Kidney (tissue), 13 donors: ENCODE measurements at regions not wholly inside any gene's neighbourhood (a gene's known extent, or its start where the extent isn't known, plus 50 kb on each side); places are given as distances from the start of the nearest gene placed in this dataset.

Experiments used
- DNase-seq, 5 donors: peaks; one replicate each; pipeline ENCODE4 v3.0.0-alpha.2; 2013 to 2020
- FAIRE-seq: peaks from 2 replicates; lab custom pipeline; 2012; peaks lifted over from hg19 to GRCh38; lab: Jason Lieb, UNC
- H3K27ac ChIP-seq, 2 donors: one replicate each; pipeline ENCODE4 v1.7.0; 2013; ENCODE audit warnings: low read depth in 2 of 2, low read length in 2 of 2, inconsistent platforms in 1 of 2
- H3K27me3 ChIP-seq: one replicate; pipeline ENCODE4 v1.7.1; 2013; ENCODE audit warnings: low read length, inconsistent platforms; ENCODE audit not compliant: control insufficient read depth, insufficient read depth
- H3K36me3 ChIP-seq, 3 donors: one replicate each; pipeline versions ENCODE4 v1.7.0 to v1.7.1; 2013; ENCODE audit warnings: low read length in 3 of 3, control low read depth in 1 of 3, inconsistent platforms in 1 of 3; ENCODE audit not compliant: insufficient read depth in 3 of 3, control insufficient read depth in 2 of 3
- H3K4me1 ChIP-seq, 3 donors: one replicate each; pipeline versions ENCODE4 v1.7.0 to v1.7.1; 2013; ENCODE audit warnings: low read length in 3 of 3, inconsistent platforms in 1 of 3, low read depth in 1 of 3; ENCODE audit not compliant: control insufficient read depth in 2 of 3, insufficient read depth in 2 of 3
- H3K4me3 ChIP-seq, 3 donors: one replicate each; pipeline versions ENCODE4 v1.7.0 to v1.8.1; 2013; ENCODE audit warnings: low read length in 3 of 3, control low read depth in 1 of 3, inconsistent platforms in 1 of 3
- H3K9ac ChIP-seq, 3 donors: one replicate each; pipeline versions ENCODE4 v1.7.0 to v1.7.1; 2013; ENCODE audit warnings: low read length in 3 of 3, control low read depth in 1 of 3, inconsistent platforms in 1 of 3
- H3K9me3 ChIP-seq, 3 donors: one replicate each; pipeline versions ENCODE4 v1.7.0 to v1.7.1; 2013; ENCODE audit warnings: low read length in 3 of 3, control low read depth in 1 of 3, inconsistent platforms in 1 of 3; ENCODE audit not compliant: control insufficient read depth in 2 of 3, insufficient read depth in 1 of 3
- CTCF ChIP-seq: IDR thresholded peaks from 3 replicates; pipeline ENCODE4 v1.5.1; 2012; ENCODE audit warnings: mild to moderate bottlenecking, moderate library complexity, borderline replicate concordance; ENCODE audit not compliant: insufficient read depth; ENCODE audit errors: extremely low read depth
- intact Hi-C: fragments of 100-400 bp; cut with DNase I; formaldehyde crosslinking; loops from one replicate; pipeline ENCODE4 v1.11.1; 2022
- donor health status: control.
- donor health status: control.
- donor health status: control.
- donor health status: control.
- donor health status: control.
- donor health status: DM: yes; HTN: yes; CAD: no.
- donor health status: Normal renal cell carcinoma (clear cell type).

- FAIRE-seq (no peak), DNase-seq (no peak)
- intact Hi-C loops: no loop called here
- no peaks in the 10 kb centered on the region for H3K9me3 ChIP-seq
- H3K4me3 ChIP-seq: no peak overlapping the region
- TF ChIP-seq CTCF: no peak
- H3K9ac ChIP-seq: no peak overlapping the region
- H3K36me3 ChIP-seq: no peaks in the 10 kb centered on the region
- H3K4me1 ChIP-seq: no peaks in the 10 kb centered on the region
- no peak overlapping the region for H3K27ac ChIP-seq
- H3K27me3 ChIP-seq: no peaks in the 10 kb centered on the region
Observed at GRCh38 chr14:40398981-40399380, 966.7 kb upstream of the FBXO33 start.

GRCh38 chr14:40394634-40395340 lies 962.6 kb upstream of the FBXO33 start:
- intact Hi-C loops: no loop called here
- Histone ChIP-seq H3K36me3 (no peaks in the 10 kb centered on the region), H3K27me3 (no peaks in the 10 kb centered on the region), H3K4me1 (no peaks in the 10 kb centered on the region), H3K9me3 (no peaks in the 10 kb centered on the region), H3K9ac (no peak overlapping the region), H3K27ac (no peak overlapping the region), H3K4me3 (no peak overlapping the region)
- no peak for DNase-seq
- FAIRE-seq: no peak
- no peak for TF ChIP-seq CTCF

- Histone ChIP-seq H3K36me3 (no peaks in the 10 kb centered on the region), H3K27ac (no peak overlapping the region), H3K9ac (no peak overlapping the region), H3K27me3 (no peaks in the 10 kb centered on the region), H3K4me1 (no peaks in the 10 kb centered on the region), H3K9me3 (no peaks in the 10 kb centered on the region), H3K4me3 (no peak overlapping the region)
- no peak for FAIRE-seq
- TF ChIP-seq CTCF: no peak
- intact Hi-C loops: no loop called here
- DNase-seq: no peak
Observed at GRCh38 chr14:40393143-40393542, 960.9 kb upstream of the FBXO33 start.

GRCh38 chr14:40386433-40386832 lies 954.2 kb upstream of the FBXO33 start:
- FAIRE-seq (no peak), DNase-seq (no peak)
- Histone ChIP-seq H3K27ac (no peak overlapping the region), H3K4me3 (no peak overlapping the region), H3K4me1 (no peaks in the 10 kb centered on the region), H3K36me3 (no peaks in the 10 kb centered on the region), H3K9ac (no peak overlapping the region), H3K9me3 (no peaks in the 10 kb centered on the region), H3K27me3 (no peaks in the 10 kb centered on the region)
- intact Hi-C loops: no loop called here
- no peak for TF ChIP-seq CTCF
